ENCODE measurements at regions not wholly inside any gene's neighbourhood (a gene's known extent, or its start where the extent isn't known, plus 50 kb on each side); places are given as distances from the start of the nearest gene placed in this dataset.

DNA sequence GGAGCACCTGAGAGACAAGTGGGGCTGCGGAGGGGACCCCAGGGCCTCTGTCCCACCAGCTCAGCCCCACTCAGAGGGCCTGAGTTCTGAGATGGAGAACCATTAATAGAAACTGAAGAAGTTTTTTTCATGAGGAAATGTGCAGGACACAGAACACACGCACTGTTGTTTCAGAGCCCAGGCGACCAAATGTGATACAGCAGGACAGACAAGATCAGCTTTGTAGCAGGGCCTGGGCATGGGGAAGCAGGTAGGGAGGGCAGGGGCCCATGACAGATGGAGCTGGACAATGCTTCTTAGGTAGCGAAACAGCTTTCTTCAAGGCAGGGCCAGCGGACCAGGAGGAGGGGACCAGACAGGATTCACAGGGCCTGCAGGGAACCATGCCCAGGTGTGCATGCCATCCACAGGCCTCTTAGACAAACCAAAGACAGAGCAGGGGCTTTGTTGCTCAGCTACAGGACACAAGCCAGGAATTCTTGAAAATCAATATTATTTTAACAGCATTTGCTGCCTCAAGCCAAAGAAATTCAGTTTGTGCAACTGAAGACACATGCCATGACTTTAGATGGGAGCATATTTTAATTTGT lies 252.8 kb upstream of the GYPC start:
- Histone ChIP-seq H3K9me3 (ENCODE audit: insufficient read depth, low read length) (no peaks in the 10 kb centered on the region), H3K4me3 (ENCODE audit: insufficient read length, low read depth) (no peak overlapping the region), H3K9ac (ENCODE audit: insufficient read length, low read depth) (no peak overlapping the region), H3K36me3 (ENCODE audit: insufficient read depth, insufficient read length, low read length) (no peaks in the 10 kb centered on the region), H3K4me1 (ENCODE audit: insufficient read depth, insufficient read length) (no peaks in the 10 kb centered on the region), H3K27me3 (ENCODE audit: insufficient read depth, insufficient read length) (no peaks in the 10 kb centered on the region)
- DNase-seq (ENCODE audit: low read depth, low spot score): no peak
- TF ChIP-seq YY1 (IDR thresholded peaks at IDR 0.05; ENCODE audit: insufficient read depth, insufficient read length) (no peak), ZNF274 (IDR thresholded peaks at IDR 0.05; ENCODE audit: low read depth, low read length) (no peak), SUZ12 (IDR thresholded peaks at IDR 0.05; ENCODE audit: extremely low read depth, insufficient read depth, insufficient read length) (no peak)

DNA sequence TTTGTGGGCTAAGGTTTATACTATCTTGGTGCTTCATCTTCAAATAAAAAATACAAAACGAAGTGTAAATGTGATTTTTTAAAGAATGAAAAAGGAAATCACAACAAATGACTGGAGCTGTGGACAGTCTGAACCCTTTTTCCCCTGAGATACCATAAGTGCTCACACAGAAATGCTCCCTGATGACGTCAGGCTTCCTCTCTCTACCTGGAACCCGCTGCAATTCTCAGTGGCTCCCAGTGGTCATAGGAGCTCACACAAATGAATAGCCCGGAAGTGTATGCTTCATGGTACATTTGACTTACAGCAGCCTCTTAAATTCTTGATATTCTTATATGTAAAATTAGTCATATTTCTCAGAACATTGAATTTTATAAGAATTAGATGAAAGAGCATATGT lies 249.7 kb upstream of the GYPC start:
- H3K27me3 ChIP-seq (ENCODE audit: insufficient read depth, insufficient read length): no peaks in the 10 kb centered on the region
- TF ChIP-seq YY1 (IDR thresholded peaks at IDR 0.05; ENCODE audit: insufficient read depth, insufficient read length) (no peak), ZNF274 (IDR thresholded peaks at IDR 0.05; ENCODE audit: low read depth, low read length) (no peak), SUZ12 (IDR thresholded peaks at IDR 0.05; ENCODE audit: extremely low read depth, insufficient read depth, insufficient read length) (no peak)
- no peaks in the 10 kb centered on the region for H3K4me1 ChIP-seq (ENCODE audit: insufficient read depth, insufficient read length)
- DNase-seq (ENCODE audit: low read depth, low spot score): no peak
- H3K36me3 ChIP-seq (ENCODE audit: insufficient read depth, insufficient read length, low read length): no peaks in the 10 kb centered on the region
- no peaks in the 10 kb centered on the region for H3K9me3 ChIP-seq (ENCODE audit: insufficient read depth, low read length)
- H3K9ac ChIP-seq (ENCODE audit: insufficient read length, low read depth): no peak overlapping the region
- H3K4me3 ChIP-seq (ENCODE audit: insufficient read length, low read depth): no peak overlapping the region

DNA sequence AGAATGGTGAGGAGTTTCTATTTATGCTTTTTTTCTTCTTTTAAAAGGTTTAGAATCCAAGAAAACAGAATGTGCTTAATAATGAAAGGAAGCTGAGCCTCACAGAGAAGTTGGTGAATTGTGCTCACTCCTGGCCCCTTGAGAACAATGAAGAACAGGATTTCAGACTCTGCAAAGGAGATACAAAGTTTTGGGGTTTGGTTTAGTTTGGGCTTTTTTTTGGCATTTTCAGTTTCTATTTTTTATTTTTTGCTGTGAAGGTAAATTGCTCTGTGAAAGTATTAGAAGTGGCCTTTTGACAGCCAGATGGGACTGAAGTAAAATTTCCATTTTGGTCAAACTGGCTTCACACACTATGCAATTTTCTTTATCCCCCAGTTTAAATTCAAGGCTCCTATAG lies 247.3 kb upstream of the GYPC start:
- no peaks in the 10 kb centered on the region for H3K4me1 ChIP-seq (ENCODE audit: insufficient read depth, insufficient read length)
- no peaks in the 10 kb centered on the region for H3K9me3 ChIP-seq (ENCODE audit: insufficient read depth, low read length)

DNA sequence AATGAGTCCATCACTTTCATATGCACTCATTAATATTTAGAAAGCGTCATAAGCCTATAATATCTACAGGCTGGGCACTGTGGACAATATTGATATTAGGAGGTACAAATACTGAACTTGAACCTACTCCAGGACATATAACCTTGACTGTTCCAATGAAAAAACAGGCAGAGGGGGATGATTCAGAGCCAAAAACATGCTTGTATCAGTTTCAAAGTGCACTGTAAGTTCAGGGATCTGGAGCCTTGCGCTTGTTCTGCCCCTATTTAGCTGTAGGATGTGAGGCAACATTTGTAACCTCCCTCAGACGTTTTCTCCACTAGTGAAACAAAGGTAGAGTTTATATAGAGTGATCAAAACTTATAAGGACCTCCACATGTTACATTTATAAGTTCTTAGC lies 246.1 kb upstream of the GYPC start:
- DNase-seq (ENCODE audit: low read depth, low spot score): no peak
- H3K9ac ChIP-seq (ENCODE audit: insufficient read length, low read depth): no peak overlapping the region
- H3K27me3 ChIP-seq (ENCODE audit: insufficient read depth, insufficient read length): no peaks in the 10 kb centered on the region
- TF ChIP-seq YY1 (IDR thresholded peaks at IDR 0.05; ENCODE audit: insufficient read depth, insufficient read length) (no peak), ZNF274 (IDR thresholded peaks at IDR 0.05; ENCODE audit: low read depth, low read length) (no peak), SUZ12 (IDR thresholded peaks at IDR 0.05; ENCODE audit: extremely low read depth, insufficient read depth, insufficient read length) (no peak)
- H3K4me3 ChIP-seq (ENCODE audit: insufficient read length, low read depth): no peak overlapping the region
- no peaks in the 10 kb centered on the region for H3K36me3 ChIP-seq (ENCODE audit: insufficient read depth, insufficient read length, low read length)
- H3K9me3 ChIP-seq (ENCODE audit: insufficient read depth, low read length): no peaks in the 10 kb centered on the region
- no peaks in the 10 kb centered on the region for H3K4me1 ChIP-seq (ENCODE audit: insufficient read depth, insufficient read length)

More for the DNA sequence above, 247.3 kb upstream of the GYPC start:
- Histone ChIP-seq H3K36me3 (ENCODE audit: insufficient read depth, insufficient read length, low read length) (no peaks in the 10 kb centered on the region), H3K4me3 (ENCODE audit: insufficient read length, low read depth) (no peak overlapping the region), H3K9ac (ENCODE audit: insufficient read length, low read depth) (no peak overlapping the region), H3K27me3 (ENCODE audit: insufficient read depth, insufficient read length) (no peaks in the 10 kb centered on the region)
- TF ChIP-seq SUZ12 (IDR thresholded peaks at IDR 0.05; ENCODE audit: extremely low read depth, insufficient read depth, insufficient read length): no peak
- TF ChIP-seq YY1 (IDR thresholded peaks at IDR 0.05; ENCODE audit: insufficient read depth, insufficient read length): no peak
- TF ChIP-seq ZNF274 (IDR thresholded peaks at IDR 0.05; ENCODE audit: low read depth, low read length): no peak
- DNase-seq (ENCODE audit: low read depth, low spot score): no peak

DNA sequence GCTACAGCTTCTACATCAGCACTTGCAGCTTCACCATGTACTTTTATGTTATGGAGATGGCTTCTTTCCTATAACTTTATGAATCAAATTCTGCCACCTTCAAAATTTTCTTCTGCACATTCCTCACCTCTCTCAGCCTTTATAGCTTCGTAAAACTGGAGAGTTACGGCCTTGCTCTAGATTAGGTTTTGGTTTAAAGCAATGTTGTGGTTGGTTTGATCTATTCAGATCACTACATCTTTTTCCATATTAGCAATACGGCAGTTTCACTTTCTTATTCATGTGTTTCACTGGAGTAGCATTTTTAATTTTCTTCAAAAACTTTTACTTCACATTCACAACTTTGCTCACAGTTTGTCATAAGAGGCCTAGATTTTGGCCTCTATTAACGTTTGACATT lies 242.9 kb upstream of the GYPC start:
- H3K27me3 ChIP-seq (ENCODE audit: insufficient read depth, insufficient read length): no peaks in the 10 kb centered on the region
- TF ChIP-seq YY1 (IDR thresholded peaks at IDR 0.05; ENCODE audit: insufficient read depth, insufficient read length) (no peak), ZNF274 (IDR thresholded peaks at IDR 0.05; ENCODE audit: low read depth, low read length) (no peak), SUZ12 (IDR thresholded peaks at IDR 0.05; ENCODE audit: extremely low read depth, insufficient read depth, insufficient read length) (no peak)
- no peaks in the 10 kb centered on the region for H3K4me1 ChIP-seq (ENCODE audit: insufficient read depth, insufficient read length)
- H3K9me3 ChIP-seq (ENCODE audit: insufficient read depth, low read length): no peaks in the 10 kb centered on the region
- no peaks in the 10 kb centered on the region for H3K36me3 ChIP-seq (ENCODE audit: insufficient read depth, insufficient read length, low read length)
- H3K9ac ChIP-seq (ENCODE audit: insufficient read length, low read depth): no peak overlapping the region
- H3K4me3 ChIP-seq (ENCODE audit: insufficient read length, low read depth): no peak overlapping the region
- DNase-seq (ENCODE audit: low read depth, low spot score): no peak

DNA sequence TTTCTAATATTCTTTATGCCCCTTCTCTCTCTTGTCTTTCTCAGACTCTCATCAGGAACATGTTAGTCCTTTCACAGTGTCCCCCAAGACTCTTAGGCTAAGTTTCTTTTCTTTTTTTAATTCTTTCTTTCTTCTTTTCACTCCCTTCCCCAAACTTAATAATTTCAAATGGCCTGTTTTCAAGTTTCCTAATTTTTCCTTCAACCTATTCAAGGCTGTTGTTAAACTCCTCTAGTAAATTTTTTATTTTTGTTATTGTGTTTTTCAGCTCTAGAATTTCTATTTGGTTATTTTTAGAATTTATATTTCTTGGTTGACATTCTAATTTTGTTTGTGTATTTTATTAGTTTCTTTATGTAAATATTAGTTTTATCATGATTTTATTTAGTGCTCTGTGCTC lies 236.6 kb upstream of the GYPC start:
- H3K27me3 ChIP-seq (ENCODE audit: insufficient read depth, insufficient read length): no peaks in the 10 kb centered on the region
- no peaks in the 10 kb centered on the region; the same call in 1 of the 2 replicates for H3K9me3 ChIP-seq (ENCODE audit: insufficient read depth, low read length)
- H3K4me3 ChIP-seq (ENCODE audit: insufficient read length, low read depth): no peak overlapping the region
- no peak overlapping the region for H3K9ac ChIP-seq (ENCODE audit: insufficient read length, low read depth)
- no peaks in the 10 kb centered on the region for H3K36me3 ChIP-seq (ENCODE audit: insufficient read depth, insufficient read length, low read length)
- no peak for DNase-seq (ENCODE audit: low read depth, low spot score)
- no peaks in the 10 kb centered on the region for H3K4me1 ChIP-seq (ENCODE audit: insufficient read depth, insufficient read length)
- TF ChIP-seq ZNF274 (IDR thresholded peaks at IDR 0.05; ENCODE audit: low read depth, low read length) (no peak), YY1 (IDR thresholded peaks at IDR 0.05; ENCODE audit: insufficient read depth, insufficient read length) (no peak)

DNA sequence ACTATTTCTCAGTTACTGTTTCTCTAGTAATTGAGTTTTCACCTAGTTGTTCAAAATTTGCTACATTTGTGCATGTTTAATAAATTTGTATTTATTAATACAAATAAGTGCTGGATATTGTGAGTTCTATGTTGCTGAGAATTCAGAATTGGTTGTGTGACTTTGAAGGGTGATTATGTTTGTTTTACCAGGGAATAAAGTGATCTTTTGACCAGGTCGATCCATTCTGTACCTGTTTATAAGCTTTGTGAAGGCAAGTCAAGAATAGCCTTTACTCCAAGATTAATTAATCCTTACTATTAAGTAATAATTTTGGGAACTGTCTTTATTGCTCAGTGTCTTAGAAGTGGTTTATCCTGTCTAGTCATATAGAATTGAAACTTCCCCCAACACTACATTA lies 230.0 kb upstream of the GYPC start:
- Histone ChIP-seq H3K9me3 (ENCODE audit: insufficient read depth, low read length) (no peaks in the 10 kb centered on the region), H3K27me3 (ENCODE audit: insufficient read depth, insufficient read length) (no peaks in the 10 kb centered on the region), H3K4me3 (ENCODE audit: insufficient read length, low read depth) (no peak overlapping the region), H3K4me1 (ENCODE audit: insufficient read depth, insufficient read length) (no peaks in the 10 kb centered on the region), H3K36me3 (ENCODE audit: insufficient read depth, insufficient read length, low read length) (no peaks in the 10 kb centered on the region), H3K9ac (ENCODE audit: insufficient read length, low read depth) (no peak overlapping the region)
- no peak for TF ChIP-seq YY1 (IDR thresholded peaks at IDR 0.05; ENCODE audit: insufficient read depth, insufficient read length)
- no peak for TF ChIP-seq SUZ12 (IDR thresholded peaks at IDR 0.05; ENCODE audit: extremely low read depth, insufficient read depth, insufficient read length)
- no peak for TF ChIP-seq ZNF274 (IDR thresholded peaks at IDR 0.05; ENCODE audit: low read depth, low read length)
- DNase-seq (ENCODE audit: low read depth, low spot score): no peak
